ENCODE measurements at regions not wholly inside any gene's neighbourhood (a gene's known extent, or its start where the extent isn't known, plus 50 kb on each side); places are given as distances from the start of the nearest gene placed in this dataset.

DNA sequence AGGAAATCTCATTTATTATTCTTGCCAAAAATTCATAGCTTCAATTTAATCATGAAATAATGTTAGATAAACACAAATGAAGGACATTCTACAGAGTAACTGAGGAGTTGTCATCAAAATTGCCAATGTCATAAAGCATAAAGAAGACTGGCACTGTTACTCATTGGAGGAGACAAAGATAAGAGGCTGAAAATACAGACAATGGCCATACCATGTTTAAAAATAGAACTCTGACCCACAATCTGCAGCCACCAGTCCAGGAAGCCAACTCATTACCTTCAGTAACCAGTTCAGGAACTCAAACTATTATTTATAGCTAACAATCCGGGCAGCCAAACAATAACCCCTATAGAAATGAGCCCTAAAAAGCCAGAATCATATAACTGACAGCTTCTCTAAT lies 795.6 kb downstream of the TENT5A start:
- TF ChIP-seq, protein P1, sequence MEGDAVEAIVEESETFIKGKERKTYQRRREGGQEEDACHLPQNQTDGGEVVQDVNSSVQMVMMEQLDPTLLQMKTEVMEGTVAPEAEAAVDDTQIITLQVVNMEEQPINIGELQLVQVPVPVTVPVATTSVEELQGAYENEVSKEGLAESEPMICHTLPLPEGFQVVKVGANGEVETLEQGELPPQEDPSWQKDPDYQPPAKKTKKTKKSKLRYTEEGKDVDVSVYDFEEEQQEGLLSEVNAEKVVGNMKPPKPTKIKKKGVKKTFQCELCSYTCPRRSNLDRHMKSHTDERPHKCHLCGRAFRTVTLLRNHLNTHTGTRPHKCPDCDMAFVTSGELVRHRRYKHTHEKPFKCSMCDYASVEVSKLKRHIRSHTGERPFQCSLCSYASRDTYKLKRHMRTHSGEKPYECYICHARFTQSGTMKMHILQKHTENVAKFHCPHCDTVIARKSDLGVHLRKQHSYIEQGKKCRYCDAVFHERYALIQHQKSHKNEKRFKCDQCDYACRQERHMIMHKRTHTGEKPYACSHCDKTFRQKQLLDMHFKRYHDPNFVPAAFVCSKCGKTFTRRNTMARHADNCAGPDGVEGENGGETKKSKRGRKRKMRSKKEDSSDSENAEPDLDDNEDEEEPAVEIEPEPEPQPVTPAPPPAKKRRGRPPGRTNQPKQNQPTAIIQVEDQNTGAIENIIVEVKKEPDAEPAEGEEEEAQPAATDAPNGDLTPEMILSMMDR (IDR thresholded peaks at IDR 0.05) = no peak
- TF ChIP-seq POLR2A (IDR thresholded peaks at IDR 0.05) (no peak), POLR2AphosphoS5 (IDR thresholded peaks at IDR 0.05) (no peak)

Data from transverse colon (tissue), 4 donors.